Liver (tissue), 7 donors: ENCODE measurements at regions not wholly inside any gene's neighbourhood (a gene's known extent, or its start where the extent isn't known, plus 50 kb on each side); places are given as distances from the start of the nearest gene placed in this dataset.

Source experiments
- DNase-seq: peaks from one replicate; pipeline ENCODE4 v3.0.0-alpha.2; 2017; ENCODE audit warnings: low spot score
- H3K27ac ChIP-seq, 2 donors: one replicate each; pipeline ENCODE4 v1.7.0; 2013; ENCODE audit warnings: inconsistent platforms in 2 of 2, low read length in 2 of 2, control low read depth in 1 of 2, low read depth in 1 of 2, mild to moderate bottlenecking in 1 of 2
- H3K27me3 ChIP-seq, 4 donors: one replicate each; pipeline versions ENCODE4 v1.6.1 to v1.7.0; 2013; ENCODE audit warnings: low read length in 3 of 4, inconsistent platforms in 1 of 4, mild to moderate bottlenecking in 1 of 4, moderate library complexity in 1 of 4; ENCODE audit not compliant: control insufficient read depth in 4 of 4, insufficient read depth in 4 of 4
- H3K36me3 ChIP-seq, 4 donors: one replicate each; pipeline versions ENCODE4 v1.6.1 to v1.7.0; 2013; ENCODE audit warnings: low read length in 3 of 4, mild to moderate bottlenecking in 3 of 4, low read depth in 1 of 4, moderate library complexity in 1 of 4; ENCODE audit not compliant: control insufficient read depth in 4 of 4, insufficient read depth in 3 of 4
- H3K4me1 ChIP-seq, 4 donors: one replicate each; pipeline versions ENCODE4 v1.6.1 to v1.7.0; 2013; ENCODE audit warnings: low read length in 3 of 4, mild to moderate bottlenecking in 3 of 4, moderate library complexity in 1 of 4; ENCODE audit not compliant: control insufficient read depth in 4 of 4, insufficient read depth in 4 of 4
- H3K4me3 ChIP-seq, 3 donors: one replicate each; pipeline versions ENCODE4 v1.6.1 to v1.7.0; 2013; ENCODE audit warnings: low read length in 3 of 3, control low read depth in 1 of 3, low read depth in 1 of 3, mild to moderate bottlenecking in 1 of 3
- H3K9ac ChIP-seq, 2 donors: one replicate each; pipeline ENCODE4 v1.7.0; 2013; ENCODE audit warnings: low read length in 2 of 2, mild to moderate bottlenecking in 2 of 2, moderate library complexity in 2 of 2, control low read depth in 1 of 2, low read depth in 1 of 2
- H3K9me3 ChIP-seq, 4 donors: one replicate each; pipeline versions ENCODE4 v1.6.1 to v1.7.0; 2013; ENCODE audit warnings: low read length in 3 of 4; ENCODE audit not compliant: control insufficient read depth in 4 of 4
- FOXA2 ChIP-seq: IDR thresholded peaks from 2 replicates; pipeline ENCODE4 v1.6.1; 2016; ENCODE audit warnings: antibody characterized with exemption
- GABPA ChIP-seq, 2 donors: IDR thresholded peaks in 1 of 2; conservative IDR thresholded peaks in 1 of 2; 2 replicates each; pipeline ENCODE4 v1.6.1; 2016; ENCODE audit warnings: antibody characterized with exemption in 2 of 2, mild to moderate bottlenecking in 1 of 2, moderate library complexity in 1 of 2
- HNF4A ChIP-seq, 2 donors: conservative IDR thresholded peaks; 2 replicates each; pipeline ENCODE4 v1.6.1; 2016; ENCODE audit warnings: antibody characterized with exemption in 2 of 2, mild to moderate bottlenecking in 2 of 2
- HNF4G ChIP-seq: IDR thresholded peaks from 2 replicates; pipeline ENCODE4 v1.6.1; 2016; ENCODE audit warnings: antibody characterized with exemption
- NR2F2 ChIP-seq: IDR thresholded peaks from 2 replicates; pipeline ENCODE4 v1.6.1; 2016; ENCODE audit warnings: antibody characterized with exemption
- RAD21 ChIP-seq, 2 donors: IDR thresholded peaks; 2 replicates each; pipeline ENCODE4 v1.6.1; 2016; ENCODE audit warnings: antibody characterized with exemption in 2 of 2, mild to moderate bottlenecking in 2 of 2
- RXRA ChIP-seq, 2 donors: IDR thresholded peaks; 2 replicates each; pipeline ENCODE4 v1.6.1; 2017 to 2018; ENCODE audit warnings: antibody characterized with exemption in 2 of 2, mild to moderate bottlenecking in 1 of 2
- SP1 ChIP-seq: IDR thresholded peaks from 2 replicates; pipeline ENCODE4 v1.6.1; 2018; ENCODE audit warnings: antibody characterized with exemption, mild to moderate bottlenecking
- TAF1 ChIP-seq: conservative IDR thresholded peaks from 2 replicates; pipeline ENCODE4 v1.6.1; 2016; ENCODE audit warnings: antibody characterized with exemption, mild to moderate bottlenecking
- YY1 ChIP-seq: IDR thresholded peaks from 2 replicates; pipeline ENCODE4 v1.6.1; 2016; ENCODE audit warnings: antibody characterized with exemption, mild to moderate bottlenecking
- ZBTB33 ChIP-seq: IDR thresholded peaks from 2 replicates; pipeline ENCODE4 v1.6.1; 2016; ENCODE audit warnings: antibody characterized with exemption
- WGBS: extraction: QIAGEN DNeasy Blood & Tissue Kit; methylation state at CpG from one replicate; pipeline ENCODE4 v1.1.7; 2013; 5-methylcytosine and 5-hydroxymethylcytosine counted together
- TF ChIP-seq, protein P1 (sequence below): IDR thresholded peaks from 2 replicates; pipeline ENCODE4 v1.6.1; 2016; ENCODE audit warnings: antibody characterized with exemption
- TF ChIP-seq, protein P2 (sequence below): IDR thresholded peaks from 2 replicates; pipeline ENCODE4 v1.6.1; 2016; ENCODE audit warnings: antibody characterized with exemption, mild to moderate bottlenecking
- TF ChIP-seq, protein P3 (sequence below): IDR thresholded peaks from 2 replicates; pipeline ENCODE4 v1.6.1; 2016; ENCODE audit warnings: antibody characterized with exemption
- donor health status: healthy.
- donor health status: healthy.
- donor health status: healthy.
- donor health status: healthy.

GRCh38 chr2:12120281-12121150, 374.1 kb downstream of the LPIN1 start:
- H3K36me3 ChIP-seq, result no peaks in the 10 kb centered on the region
- H3K4me1 ChIP-seq, result no peaks in the 10 kb centered on the region
- no peak overlapping the region for H3K27ac ChIP-seq
- no peak overlapping the region for H3K9ac ChIP-seq
- H3K27me3 ChIP-seq, result no peaks in the 10 kb centered on the region
- 77% methylated on average over 7 of the region's 7 CpGs for WGBS
- H3K9me3 ChIP-seq, result no peaks in the 10 kb centered on the region
- no peak overlapping the region for H3K4me3 ChIP-seq
- TF ChIP-seq RXRA (IDR thresholded peaks at IDR 0.05), result no peak
- no peak for TF ChIP-seq NR2F2
- TF ChIP-seq GABPA (IDR thresholded peaks at IDR 0.05 in 1 of 2, conservative IDR thresholded peaks at IDR 0.05 in 1 of 2), result no peak
- TF ChIP-seq, protein P1, sequence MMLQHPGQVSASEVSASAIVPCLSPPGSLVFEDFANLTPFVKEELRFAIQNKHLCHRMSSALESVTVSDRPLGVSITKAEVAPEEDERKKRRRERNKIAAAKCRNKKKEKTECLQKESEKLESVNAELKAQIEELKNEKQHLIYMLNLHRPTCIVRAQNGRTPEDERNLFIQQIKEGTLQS, result no peak
- TF ChIP-seq ZBTB33, result no peak
- DNase-seq, result no peak

DNA sequence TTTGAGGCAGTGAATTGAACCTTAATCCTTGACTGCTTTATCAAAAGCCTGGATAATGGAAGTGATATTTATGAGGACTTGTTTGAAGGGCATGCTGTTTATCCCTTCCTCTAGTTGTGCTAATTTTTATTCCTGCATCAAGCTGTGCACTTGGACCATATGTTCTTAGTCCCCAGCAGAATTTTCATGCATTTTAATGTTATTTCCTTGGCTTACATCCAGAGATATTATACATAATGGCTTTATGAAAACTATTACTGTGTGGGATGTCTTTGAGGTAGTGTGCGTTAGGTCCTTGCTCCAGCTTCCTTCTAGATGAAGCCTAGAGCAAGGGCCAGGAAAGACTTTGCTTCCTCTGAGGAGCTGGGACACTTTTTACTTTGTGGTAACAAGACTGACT, 378.4 kb downstream of the LPIN1 start:
- DNase-seq, result no peak
- TF ChIP-seq HNF4A (conservative IDR thresholded peaks at IDR 0.05) (no peak), YY1 (no peak), ZBTB33 (no peak), HNF4G (no peak), SP1 (no peak), RAD21 (IDR thresholded peaks at IDR 0.05) (no peak), GABPA (IDR thresholded peaks at IDR 0.05 in 1 of 2, conservative IDR thresholded peaks at IDR 0.05 in 1 of 2) (no peak), FOXA2 (no peak), TAF1 (no peak)
- TF ChIP-seq, protein P1, result no peak
- TF ChIP-seq, protein P2, sequence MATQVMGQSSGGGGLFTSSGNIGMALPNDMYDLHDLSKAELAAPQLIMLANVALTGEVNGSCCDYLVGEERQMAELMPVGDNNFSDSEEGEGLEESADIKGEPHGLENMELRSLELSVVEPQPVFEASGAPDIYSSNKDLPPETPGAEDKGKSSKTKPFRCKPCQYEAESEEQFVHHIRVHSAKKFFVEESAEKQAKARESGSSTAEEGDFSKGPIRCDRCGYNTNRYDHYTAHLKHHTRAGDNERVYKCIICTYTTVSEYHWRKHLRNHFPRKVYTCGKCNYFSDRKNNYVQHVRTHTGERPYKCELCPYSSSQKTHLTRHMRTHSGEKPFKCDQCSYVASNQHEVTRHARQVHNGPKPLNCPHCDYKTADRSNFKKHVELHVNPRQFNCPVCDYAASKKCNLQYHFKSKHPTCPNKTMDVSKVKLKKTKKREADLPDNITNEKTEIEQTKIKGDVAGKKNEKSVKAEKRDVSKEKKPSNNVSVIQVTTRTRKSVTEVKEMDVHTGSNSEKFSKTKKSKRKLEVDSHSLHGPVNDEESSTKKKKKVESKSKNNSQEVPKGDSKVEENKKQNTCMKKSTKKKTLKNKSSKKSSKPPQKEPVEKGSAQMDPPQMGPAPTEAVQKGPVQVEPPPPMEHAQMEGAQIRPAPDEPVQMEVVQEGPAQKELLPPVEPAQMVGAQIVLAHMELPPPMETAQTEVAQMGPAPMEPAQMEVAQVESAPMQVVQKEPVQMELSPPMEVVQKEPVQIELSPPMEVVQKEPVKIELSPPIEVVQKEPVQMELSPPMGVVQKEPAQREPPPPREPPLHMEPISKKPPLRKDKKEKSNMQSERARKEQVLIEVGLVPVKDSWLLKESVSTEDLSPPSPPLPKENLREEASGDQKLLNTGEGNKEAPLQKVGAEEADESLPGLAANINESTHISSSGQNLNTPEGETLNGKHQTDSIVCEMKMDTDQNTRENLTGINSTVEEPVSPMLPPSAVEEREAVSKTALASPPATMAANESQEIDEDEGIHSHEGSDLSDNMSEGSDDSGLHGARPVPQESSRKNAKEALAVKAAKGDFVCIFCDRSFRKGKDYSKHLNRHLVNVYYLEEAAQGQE, result no peak
- TF ChIP-seq, protein P3, sequence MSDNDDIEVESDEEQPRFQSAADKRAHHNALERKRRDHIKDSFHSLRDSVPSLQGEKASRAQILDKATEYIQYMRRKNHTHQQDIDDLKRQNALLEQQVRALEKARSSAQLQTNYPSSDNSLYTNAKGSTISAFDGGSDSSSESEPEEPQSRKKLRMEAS, result no peak
- no peaks in the 10 kb centered on the region for H3K9me3 ChIP-seq
- H3K36me3 ChIP-seq, result no peaks in the 10 kb centered on the region
- no peak overlapping the region for H3K4me3 ChIP-seq
- WGBS, result 86% methylated on average over 1 of the region's 1 CpG
- no peaks in the 10 kb centered on the region for H3K27me3 ChIP-seq
- no peak overlapping the region for H3K9ac ChIP-seq
- no peak overlapping the region for H3K27ac ChIP-seq
- H3K4me1 ChIP-seq, result no peaks in the 10 kb centered on the region
